Non-pigmented ciliary epithelial cell (primary cell): ENCODE measurements at regions not wholly inside any gene's neighbourhood (a gene's known extent, or its start where the extent isn't known, plus 50 kb on each side); places are given as distances from the start of the nearest gene placed in this dataset.

ENCODE experiments used
- DNase-seq: peaks from one replicate; pipeline ENCODE4 v3.0.0-alpha.2; 2010; ENCODE audit warnings: low read depth

DNA sequence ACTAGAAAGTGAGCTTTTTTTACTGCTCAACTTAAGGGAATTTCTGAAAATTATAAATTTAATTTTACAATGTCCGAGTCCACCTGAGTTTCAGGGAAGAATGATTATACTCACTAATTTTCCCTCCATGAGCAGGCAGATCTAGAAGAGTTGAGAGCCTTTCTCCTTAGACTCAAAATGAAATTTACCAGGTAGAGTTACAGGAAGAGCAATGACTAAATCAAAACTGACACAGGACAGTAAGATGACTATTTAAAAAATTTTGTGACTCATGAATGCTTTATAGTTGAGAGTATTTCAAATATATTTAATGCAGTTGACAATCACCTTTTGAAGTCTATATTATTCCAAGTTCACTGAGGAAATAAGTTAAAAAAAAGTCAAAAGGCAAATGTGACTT is 198.1 kb upstream of the NRSN1 start:
- DNase-seq: no peak

DNA sequence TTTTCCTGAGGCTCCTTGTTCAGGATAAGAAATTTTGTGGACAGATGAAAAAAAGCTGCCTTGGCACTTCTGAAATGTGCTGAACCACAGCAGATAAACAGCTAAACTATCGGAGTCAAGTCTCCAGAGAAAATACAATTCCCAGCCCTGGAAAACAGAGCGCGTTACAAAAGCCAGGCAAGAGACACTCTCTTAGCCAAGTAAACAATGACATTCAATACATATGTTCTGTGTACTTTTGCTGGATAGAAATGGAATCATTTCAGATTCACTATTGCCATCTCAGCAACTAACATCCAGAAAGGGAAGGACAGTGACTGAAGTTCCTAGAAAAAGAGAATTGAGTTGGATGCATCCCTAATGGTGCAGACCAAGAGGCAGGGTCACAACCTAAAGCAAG is 196.8 kb upstream of the NRSN1 start:
- DNase-seq: no peak

DNA sequence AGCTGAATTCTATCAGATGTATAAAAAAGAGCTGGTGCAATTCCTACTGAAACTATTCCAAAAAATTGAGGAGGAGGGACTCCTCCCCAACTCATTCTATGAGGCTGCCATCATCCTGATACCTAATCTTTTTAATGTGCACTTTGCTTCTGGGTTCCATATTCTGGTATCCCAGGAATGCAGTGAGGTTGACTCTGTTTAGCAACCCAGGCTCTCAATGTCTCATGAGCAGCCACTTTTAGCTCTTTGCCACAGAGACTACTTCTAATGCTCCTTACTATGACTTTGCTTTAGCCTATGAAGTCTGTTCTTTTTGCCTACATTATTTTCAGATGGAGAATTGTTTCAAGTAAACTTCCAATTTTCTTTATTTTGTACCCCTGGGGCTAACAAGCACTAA is 185.5 kb upstream of the NRSN1 start:
- DNase-seq: no peak

DNA sequence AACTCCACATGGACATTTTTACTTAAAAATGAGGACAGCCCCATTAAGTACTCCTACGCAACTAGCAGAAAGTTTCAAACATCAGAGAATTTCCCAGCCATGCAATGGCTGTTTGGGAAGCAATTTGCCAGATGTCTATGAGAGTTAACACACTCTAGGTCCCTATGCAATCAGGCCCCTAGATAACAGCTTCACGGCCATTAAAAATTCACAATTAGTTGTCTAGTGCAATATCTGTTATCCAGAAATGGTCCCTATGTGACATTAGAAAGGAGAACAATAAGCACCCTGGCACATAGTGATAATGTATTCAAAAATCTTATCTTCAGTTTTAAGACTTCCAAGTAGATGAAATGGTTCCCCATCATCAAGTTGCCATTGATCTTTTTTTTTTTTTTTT is 174.3 kb upstream of the NRSN1 start:
- no peak for DNase-seq

DNA sequence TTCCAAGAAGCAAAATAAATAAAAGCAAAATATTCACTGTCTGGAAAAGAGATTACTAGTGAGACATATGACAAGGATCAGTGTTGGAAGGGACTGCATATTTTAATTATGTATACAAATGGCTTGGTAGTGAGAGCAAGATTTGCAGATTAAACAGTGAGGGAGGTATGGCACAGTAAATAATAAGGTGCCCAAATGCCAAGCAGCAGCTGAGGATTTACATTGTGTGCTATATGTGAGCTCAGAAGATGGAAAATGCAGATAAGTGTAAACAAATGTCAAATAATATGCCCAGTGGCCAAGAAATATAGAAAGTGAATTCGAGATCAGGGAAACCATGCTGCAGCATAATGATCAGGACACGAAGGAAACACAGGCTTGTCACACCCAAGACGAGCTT is 173.8 kb upstream of the NRSN1 start:
- no peak for DNase-seq

DNA sequence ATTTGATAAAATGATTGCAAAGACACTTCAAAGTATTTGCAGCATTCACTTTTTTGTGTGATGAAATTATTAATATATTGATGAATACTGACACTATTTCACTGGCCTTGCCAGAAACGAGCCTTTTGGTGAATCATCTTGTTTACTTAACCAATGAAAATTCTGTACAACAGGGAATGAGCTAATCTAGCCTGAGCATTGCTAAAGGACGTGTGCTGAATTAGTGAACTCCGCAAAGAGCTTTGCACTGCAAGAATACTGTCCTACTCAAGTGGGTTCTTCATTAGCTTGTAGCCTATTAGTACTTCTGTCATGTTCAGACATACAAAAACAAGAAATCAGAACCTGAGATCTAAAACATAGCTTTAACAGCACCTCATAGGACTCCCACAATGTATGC is 172.0 kb upstream of the NRSN1 start:
- DNase-seq: no peak

DNA sequence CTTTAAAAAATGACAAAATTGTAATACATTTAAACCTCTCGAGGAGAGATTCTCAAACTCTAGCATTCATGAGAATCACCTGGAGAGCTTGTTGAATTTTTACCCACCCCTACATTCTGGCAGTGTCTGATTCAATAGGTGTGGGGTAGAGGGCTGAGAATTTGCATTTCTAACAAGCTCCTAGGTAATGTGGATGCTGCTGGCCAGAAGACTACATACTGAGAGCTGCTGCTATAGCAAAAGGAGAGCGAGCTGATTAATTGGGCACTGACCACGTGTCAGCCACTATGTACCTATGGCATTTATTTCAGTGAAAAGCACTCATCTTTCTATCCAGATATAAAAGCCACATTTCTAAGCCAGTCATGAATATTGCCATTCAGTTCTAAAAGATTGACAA is 169.0 kb upstream of the NRSN1 start:
- DNase-seq: no peak

DNA sequence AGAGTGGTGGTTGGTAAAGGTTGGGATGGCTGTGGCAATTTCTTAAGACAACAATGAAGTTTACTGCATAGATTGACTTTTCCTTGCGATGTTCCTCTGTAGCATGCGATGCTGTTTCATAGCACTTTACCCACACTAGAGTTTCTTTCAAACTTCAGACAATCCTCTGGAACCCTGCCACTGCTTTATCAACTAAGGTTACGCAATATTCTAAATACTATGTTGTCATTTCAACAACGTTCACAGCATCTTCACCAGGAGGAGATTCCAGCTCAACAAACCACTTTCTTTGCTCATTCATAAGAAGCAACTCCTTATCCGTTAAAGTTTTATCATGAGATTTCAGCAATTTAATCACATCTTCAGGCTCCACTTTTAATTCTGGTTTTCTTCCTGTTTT is 161.2 kb upstream of the NRSN1 start:
- no peak for DNase-seq

DNA sequence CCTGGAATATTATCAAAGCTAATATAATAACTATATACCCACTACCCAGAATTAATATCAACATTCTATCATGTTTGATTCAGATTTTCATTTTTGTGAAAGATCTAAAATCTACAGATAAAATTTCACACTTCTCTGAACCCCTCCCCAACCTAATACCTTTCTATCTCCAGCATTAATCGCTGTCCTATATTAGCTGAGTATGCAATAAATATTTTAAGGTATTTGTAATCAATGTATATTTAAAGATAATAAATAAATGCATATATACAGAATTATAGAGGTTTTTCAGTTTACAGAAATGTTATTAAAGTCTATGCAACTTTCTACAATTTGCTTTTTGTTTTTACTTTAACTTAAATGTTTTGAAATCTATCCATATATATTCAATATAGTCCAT is 156.7 kb upstream of the NRSN1 start:
- DNase-seq: no peak

DNA sequence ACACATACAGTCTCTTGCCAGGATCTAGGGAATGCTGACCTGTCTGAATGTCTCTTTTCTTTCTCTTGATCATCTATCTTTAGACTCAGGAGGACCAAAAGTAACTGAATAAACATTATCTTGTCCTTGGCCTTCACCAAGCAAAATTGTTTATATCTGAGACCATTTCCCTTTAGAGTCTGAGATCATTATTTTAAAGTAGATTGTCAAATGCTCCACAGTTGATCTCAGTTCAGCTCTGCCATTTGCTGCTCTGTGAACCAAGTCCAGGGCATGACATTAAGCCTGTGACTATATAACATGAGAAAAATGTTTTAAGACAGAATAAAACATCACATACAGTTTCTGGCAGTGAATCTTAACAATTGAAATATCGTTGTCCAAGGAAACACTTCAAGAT is 148.3 kb upstream of the NRSN1 start:
- no peak for DNase-seq

DNA sequence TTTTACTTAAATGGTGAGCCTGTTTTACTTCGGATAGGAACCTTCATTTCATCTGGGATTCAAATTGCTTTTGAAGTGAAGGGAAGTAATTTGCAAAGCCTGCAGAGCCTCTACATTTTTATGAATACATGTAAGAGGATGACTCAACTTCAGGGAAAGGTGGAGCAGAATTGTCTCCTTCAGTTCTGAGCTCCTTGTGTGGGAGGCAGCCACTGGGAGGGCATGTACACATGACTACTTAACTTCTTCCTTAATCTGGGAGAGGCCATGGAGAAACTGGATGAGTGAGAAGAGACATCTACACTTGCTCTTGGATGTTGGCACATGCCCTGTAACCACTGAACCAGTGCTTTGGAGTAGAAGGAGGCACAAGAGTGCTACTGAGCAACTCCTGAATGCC is 145.1 kb upstream of the NRSN1 start:
- peak; percentile 9 for DNase-seq

DNA sequence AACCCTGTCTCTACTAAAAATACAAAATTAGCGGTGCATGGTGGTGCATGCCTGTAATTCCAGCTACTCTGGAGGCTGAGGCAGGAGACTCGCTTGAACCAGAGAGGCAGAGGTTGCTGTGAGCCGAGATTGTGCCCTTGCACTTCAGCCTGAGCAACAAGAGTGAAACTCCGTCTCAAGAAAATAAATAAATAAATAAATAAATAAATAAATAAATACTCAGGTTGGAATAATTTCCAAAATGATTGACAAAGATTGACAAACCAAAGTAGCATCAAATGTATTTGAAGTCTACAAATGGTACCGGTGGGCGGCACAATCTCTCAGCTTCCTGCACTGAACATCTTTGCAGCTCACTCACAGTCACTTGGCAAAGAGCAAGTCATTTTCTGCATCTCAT is 144.1 kb upstream of the NRSN1 start:
- DNase-seq: no peak

DNA sequence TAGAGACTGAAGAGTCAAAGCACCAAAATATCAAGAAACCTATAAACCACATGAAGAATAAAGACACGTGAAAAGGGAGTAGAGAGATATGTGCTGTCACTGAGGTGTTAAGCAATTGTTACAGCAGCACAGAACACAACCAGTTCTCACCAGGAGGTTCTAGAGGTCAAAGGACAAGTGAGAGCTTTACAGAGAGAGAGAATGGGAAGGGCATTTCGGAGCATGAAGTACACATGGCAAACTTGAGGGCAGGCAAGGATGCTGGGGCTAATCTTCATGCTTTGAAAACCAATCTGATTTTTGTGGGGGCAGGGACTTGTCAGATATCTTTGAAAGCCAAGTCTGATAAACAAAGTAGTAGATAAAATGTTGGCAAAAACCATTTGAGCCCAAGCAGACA is 142.3 kb upstream of the NRSN1 start:
- no peak for DNase-seq

DNA sequence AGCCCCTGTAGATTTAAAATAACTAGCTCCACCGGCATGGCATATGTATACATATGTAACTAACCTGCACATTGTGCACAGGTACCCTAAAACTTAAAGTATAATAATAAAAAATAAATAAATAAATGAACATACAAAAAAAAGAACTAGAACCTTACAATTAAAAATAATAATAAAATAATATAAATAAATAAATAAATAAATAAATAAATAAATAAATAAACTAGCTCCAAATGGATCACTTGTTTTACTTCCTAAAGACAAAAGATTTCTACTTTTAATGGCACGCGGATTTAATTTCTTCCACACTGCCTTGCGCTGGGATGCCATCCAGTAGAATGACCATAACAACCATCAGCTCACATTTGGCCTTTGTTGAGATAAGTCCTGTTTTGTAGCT is 141.0 kb upstream of the NRSN1 start:
- no peak for DNase-seq

DNA sequence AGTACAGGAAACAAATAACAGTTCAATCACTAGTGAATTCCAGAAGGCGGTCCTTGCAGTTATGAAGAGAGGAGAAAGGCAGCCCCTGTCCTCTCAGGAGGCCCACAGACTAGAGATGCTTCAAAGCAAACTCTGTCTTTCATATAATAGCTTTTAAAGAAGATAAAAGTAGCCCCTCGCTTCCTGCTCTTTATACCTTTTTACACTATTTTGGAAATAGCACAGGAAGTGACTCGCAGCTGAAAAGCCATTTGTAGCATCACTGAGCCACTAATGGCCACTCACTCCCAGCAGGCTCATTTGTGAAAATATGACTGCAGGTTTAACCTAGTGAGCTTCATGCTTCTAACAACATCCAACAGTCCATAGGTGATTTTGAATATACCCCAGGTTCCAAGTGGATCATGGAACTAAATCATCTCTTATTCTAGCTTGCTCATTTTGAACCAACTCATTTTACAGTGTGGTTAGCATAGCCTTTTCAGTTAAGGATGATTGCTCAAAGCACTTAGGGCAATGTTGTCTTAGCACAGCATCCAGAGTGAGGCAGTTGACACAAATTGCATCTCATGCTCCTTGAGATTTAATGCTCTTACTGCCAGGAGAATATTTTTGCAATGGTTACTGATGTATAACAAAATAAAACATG is 136.0 kb upstream of the NRSN1 start:
- DNase-seq: no peak

DNA sequence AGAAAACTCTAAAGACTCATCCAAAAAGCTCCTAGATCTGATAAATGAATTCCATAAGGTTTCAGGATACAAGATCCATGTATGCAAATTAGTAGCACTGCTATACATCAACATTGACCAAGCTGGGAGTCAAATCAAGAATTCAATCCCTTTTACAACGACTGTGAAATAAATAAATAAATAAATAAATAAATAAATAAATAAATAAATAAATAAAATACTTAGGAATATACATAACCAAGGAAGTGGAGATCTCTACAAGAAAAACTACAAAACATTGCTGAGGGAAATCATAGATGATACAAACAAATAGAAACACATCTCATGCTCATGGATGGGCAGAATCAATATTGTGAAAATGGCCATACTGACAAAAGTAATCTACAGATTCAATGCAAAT is 132.0 kb upstream of the NRSN1 start:
- no peak for DNase-seq

DNA sequence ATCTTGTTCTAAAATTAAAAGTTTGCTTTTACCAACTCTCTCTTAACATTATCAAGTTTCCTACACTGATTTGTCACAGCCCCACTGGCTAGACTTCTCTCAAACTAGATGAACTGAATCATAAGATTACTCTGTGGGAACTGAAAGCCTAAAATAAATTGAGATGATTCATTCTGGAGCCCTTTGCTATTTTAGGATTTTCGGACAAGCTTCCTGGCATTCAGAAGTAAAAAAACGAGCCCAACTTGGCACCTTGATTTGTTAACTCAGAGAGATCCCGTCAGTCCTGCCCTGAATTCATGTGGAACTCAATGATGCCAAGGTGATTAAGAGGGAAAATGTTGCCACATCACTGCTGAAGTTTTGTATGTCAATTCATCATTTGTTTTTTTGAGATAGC is 122.0 kb upstream of the NRSN1 start:
- peak; percentile 2 for DNase-seq

DNA sequence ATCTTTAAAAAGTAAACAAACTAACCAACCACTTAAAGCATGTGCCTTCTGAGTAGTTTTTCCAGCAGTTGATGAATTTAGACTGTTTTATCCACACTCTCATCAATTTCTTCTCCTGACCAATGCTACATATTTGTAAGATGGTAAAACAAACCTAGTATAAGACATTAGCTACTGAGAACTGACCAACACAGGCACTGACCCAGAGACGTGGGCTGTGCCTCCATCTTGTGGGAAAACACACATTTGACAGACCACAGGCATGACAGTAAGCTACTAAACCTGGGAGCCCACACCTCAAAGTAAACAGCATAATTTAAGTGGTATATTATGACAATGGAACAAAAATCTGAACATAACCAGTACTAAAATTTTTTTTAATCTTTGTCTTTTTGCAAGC is 121.4 kb upstream of the NRSN1 start:
- DNase-seq: no peak

DNA sequence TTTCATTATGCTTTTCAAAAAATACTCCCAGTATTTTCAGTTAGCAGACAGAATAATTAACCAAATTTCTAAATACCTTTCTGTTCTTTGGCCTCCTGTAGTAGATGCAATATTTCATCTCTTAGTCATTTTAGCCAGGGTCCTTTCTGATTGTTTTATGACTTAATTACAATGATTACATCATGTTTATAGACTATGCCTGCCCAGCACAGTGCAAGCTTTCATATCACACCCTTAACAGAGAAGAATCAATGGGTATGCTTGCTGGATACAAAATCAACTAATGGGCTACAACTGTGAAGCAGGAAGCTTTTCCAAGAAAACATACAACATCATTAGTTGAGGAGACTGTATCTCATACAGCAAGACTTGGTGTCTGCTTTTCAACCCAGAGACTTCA is 119.8 kb upstream of the NRSN1 start:
- DNase-seq: no peak

DNA sequence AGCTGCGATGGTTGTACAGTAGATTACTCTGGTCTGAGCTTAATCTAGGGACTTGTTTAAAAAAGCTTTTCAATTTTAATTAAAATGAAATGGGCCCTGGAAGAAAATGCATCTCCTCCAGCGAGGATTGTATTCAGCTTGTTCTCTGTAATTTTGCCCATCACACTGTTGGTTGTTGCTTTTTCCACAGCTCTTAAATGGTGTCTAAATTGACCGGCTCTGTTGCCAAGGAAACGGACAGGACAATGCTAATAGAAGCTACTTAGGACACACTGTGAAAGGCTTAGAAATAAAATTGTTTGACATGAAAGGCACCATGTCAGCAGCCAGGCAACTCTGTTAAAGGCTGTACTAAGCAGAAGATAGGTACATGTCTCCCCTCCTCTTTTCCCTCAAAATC is 116.7 kb upstream of the NRSN1 start:
- no peak for DNase-seq

DNA sequence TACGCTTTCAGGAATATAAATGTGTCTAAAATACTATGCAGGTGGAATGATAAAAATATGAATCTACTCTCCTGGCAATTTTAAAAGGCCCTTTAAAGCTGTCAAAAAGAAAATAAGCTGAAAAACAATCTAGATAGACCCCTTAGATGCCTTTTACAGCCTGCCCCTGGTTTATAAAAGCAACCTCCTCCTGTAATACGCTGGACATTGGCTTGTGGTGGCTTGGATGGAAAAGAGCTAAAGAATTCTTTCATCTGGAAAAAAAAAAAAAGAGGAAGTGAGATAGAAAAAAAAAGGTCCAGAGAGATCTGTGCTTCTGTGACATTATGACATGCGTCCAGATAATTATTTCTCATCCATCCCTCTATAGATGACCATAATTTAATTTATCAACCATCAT is 115.9 kb upstream of the NRSN1 start:
- DNase-seq: no peak

DNA sequence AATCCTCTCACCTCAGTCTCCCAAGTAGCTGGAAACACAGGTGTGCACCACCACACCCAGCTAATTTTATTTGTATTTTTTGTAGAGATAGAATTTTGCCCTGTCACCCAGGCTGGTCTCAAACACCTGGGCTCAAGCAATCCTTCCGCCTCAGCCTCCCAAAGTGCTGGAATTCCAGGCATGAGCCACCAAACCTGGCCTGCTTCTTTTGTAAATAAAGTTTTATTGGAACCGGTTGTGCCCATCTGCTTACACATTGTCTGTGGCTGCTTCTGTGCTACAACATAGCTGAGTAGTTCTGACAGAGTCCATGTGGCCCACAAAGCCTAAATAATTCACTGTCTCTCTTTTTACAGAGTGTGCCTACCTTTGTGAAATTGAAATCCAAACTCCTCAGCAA is 109.7 kb upstream of the NRSN1 start:
- DNase-seq: no peak

DNA sequence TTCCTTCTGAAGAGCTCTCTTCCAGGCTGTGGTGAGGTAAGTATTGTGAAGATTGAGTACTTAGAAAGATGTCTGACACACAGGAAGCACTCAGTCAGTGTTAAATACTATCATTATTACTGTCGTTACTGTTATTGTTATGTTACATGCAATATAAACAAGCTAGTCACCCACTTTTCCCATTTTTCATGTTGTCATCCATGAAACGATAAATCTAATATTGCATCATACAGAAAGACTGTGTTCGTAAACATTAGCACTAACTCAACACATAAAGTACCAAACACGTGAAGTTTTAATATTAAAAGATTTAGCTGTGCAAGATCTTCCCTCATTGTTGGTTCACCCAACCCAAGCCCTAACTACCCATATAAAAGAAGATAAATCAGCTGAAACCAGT is 109.2 kb upstream of the NRSN1 start:
- DNase-seq: no peak

DNA sequence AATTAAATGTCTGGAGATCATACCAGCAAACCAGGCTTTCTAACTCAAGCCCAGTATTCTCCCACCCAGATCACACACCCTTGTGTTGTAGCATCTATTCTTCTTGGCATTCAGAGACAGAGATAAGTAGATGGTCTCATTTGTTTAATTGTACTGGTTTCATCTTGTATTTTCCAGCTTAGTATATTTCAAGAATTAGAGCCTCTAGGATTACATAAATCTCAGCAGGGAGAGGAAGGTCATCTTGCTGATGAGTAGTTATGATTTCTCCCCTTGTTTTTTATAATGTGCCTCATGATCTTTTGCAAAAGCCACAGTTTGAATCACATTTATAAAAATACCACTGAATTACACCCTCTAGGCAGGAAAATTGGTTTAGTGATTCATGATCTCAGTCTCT is 106.6 kb upstream of the NRSN1 start:
- DNase-seq: no peak

DNA sequence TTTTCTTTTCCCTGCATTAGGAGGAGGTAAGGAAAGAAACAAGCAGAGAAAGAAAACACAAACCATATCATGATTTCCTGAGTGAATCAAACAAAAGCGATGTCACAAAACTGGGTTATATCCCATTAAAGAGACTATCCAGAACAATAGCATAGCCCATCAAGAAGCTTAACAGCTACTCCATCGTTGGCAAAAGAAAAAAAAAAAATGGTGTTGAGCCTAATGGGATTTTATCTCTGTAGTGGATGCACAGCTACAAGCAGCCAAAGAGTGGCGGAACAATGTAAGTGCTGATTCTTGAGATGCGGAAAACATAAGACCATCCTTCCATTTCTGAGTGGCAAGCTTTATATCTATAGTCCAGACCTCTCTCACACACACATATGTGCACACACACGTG is 106.2 kb upstream of the NRSN1 start:
- DNase-seq: no peak
